GM19452 (cell line): ENCODE measurements at regions not wholly inside any gene's neighbourhood (a gene's known extent, or its start where the extent isn't known, plus 50 kb on each side); places are given as distances from the start of the nearest gene placed in this dataset.

ENCODE experiments used
- ATAC-seq: cut with Tn5 transposase; IDR thresholded peaks from one replicate; pipeline ENCODE4 v1.9.1; 2021; ENCODE audit not compliant: unreplicated experiment

GRCh38 chr3:117626577-117626976 lies 917.0 kb downstream of the TUSC7 start:
- no peak for ATAC-seq

GRCh38 chr3:117628823-117629291 lies 919.3 kb downstream of the TUSC7 start:
- ATAC-seq, result no peak

GRCh38 chr3:117629505-117629904 lies 919.9 kb downstream of the TUSC7 start:
- no peak for ATAC-seq

- ATAC-seq, result peak; percentile 77
These were observed 920.9 kb downstream of the TUSC7 start for GRCh38 chr3:117630469-117630868.

- no peak for ATAC-seq
These were observed 921.3 kb downstream of the TUSC7 start for GRCh38 chr3:117630885-117631284.

GRCh38 chr3:117631781-117632180 lies 922.2 kb downstream of the TUSC7 start:
- ATAC-seq, result no peak

GRCh38 chr3:117632191-117632590 lies 922.6 kb downstream of the TUSC7 start:
- ATAC-seq, result no peak

GRCh38 chr3:117633207-117633606 lies 923.6 kb downstream of the TUSC7 start:
- no peak for ATAC-seq

GRCh38 chr3:117637666-117638065 lies 928.1 kb downstream of the TUSC7 start:
- ATAC-seq, result no peak

- ATAC-seq, result no peak
These were observed 934.6 kb downstream of the TUSC7 start for GRCh38 chr3:117644203-117644602.

- ATAC-seq, result peak; percentile 84
These were observed 936.1 kb downstream of the TUSC7 start for GRCh38 chr3:117645561-117646242.

- no peak for ATAC-seq
These were observed 937.9 kb downstream of the TUSC7 start for GRCh38 chr3:117647435-117647834.

GRCh38 chr3:117651246-117651645 lies 941.7 kb downstream of the TUSC7 start:
- no peak for ATAC-seq

GRCh38 chr3:117656391-117656790 lies 946.8 kb downstream of the TUSC7 start:
- ATAC-seq, result no peak

GRCh38 chr3:117657278-117657677 lies 947.7 kb downstream of the TUSC7 start:
- ATAC-seq, result no peak

GRCh38 chr3:117660941-117661817 lies 951.6 kb downstream of the TUSC7 start:
- ATAC-seq, result no peak

- ATAC-seq, result no peak
These were observed 952.2 kb downstream of the TUSC7 start for GRCh38 chr3:117661818-117662095.

GRCh38 chr3:117665296-117665695 lies 955.7 kb downstream of the TUSC7 start:
- no peak for ATAC-seq

- ATAC-seq, result no peak
These were observed 956.7 kb downstream of the TUSC7 start for GRCh38 chr3:117666325-117666724.

- ATAC-seq, result no peak
These were observed 957.2 kb downstream of the TUSC7 start for GRCh38 chr3:117666812-117667211.

- no peak for ATAC-seq
These were observed 960.2 kb downstream of the TUSC7 start for GRCh38 chr3:117669774-117670173.

- no peak for ATAC-seq
These were observed 962.2 kb downstream of the TUSC7 start for GRCh38 chr3:117671722-117672318.
